ENCODE measurements at regions not wholly inside any gene's neighbourhood (a gene's known extent, or its start where the extent isn't known, plus 50 kb on each side); places are given as distances from the start of the nearest gene placed in this dataset.

DNA sequence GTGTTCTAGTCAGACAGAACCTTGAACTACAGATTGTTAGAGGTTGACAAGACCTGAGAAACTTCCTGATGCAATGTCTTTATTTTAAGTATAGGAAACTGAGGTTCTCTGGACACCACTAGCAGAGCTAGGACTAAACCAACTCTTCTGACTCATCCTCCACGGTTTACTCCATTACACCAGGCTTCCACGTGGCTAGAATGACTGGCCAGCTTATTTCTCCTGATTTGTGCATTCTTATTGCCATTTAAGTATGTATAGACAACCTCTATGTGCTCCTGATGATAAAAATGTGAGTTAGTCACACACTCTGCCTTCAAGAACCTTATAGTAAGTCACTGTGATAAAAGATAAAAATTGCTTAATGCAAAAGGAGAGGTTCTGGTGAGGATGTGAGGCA, 182.7 kb downstream of the MEX3B start:
- no peak overlapping the region for H3K4me2 ChIP-seq (ENCODE audit: low read depth, low read length)
- no peaks in the 10 kb centered on the region for H4K20me1 ChIP-seq (ENCODE audit: insufficient read depth, low read length)
- peaks cover 24% of the 10 kb centered on the region for H3F3A ChIP-seq (ENCODE audit: insufficient read depth, low read length)
- no peaks in the 10 kb centered on the region for H3K9me3 ChIP-seq (replicated peaks; ENCODE audit: insufficient read depth, low read length)
- H3K79me2 ChIP-seq (ENCODE audit: low read length), result no peaks in the 10 kb centered on the region
- H3K4me3 ChIP-seq (ENCODE audit: low read length), result no peak overlapping the region
- TF ChIP-seq, protein P1, sequence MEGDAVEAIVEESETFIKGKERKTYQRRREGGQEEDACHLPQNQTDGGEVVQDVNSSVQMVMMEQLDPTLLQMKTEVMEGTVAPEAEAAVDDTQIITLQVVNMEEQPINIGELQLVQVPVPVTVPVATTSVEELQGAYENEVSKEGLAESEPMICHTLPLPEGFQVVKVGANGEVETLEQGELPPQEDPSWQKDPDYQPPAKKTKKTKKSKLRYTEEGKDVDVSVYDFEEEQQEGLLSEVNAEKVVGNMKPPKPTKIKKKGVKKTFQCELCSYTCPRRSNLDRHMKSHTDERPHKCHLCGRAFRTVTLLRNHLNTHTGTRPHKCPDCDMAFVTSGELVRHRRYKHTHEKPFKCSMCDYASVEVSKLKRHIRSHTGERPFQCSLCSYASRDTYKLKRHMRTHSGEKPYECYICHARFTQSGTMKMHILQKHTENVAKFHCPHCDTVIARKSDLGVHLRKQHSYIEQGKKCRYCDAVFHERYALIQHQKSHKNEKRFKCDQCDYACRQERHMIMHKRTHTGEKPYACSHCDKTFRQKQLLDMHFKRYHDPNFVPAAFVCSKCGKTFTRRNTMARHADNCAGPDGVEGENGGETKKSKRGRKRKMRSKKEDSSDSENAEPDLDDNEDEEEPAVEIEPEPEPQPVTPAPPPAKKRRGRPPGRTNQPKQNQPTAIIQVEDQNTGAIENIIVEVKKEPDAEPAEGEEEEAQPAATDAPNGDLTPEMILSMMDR (IDR thresholded peaks at IDR 0.05; ENCODE audit: low read length), result no peak
- TF ChIP-seq EZH2phosphoT487 (IDR thresholded peaks at IDR 0.05; ENCODE audit: low read length) (no peak), EZH2 (optimal IDR thresholded peaks at IDR 0.05; ENCODE audit: low read depth, low read length) (no peak)
- no peak overlapping the region for H2AFZ ChIP-seq (ENCODE audit: low read length)
- no peaks in the 10 kb centered on the region for H3K36me3 ChIP-seq (replicated peaks; ENCODE audit: insufficient read depth, low read length)
- DNase-seq, result no peak
- peaks cover 31% of the 10 kb centered on the region for H3K4me1 ChIP-seq (ENCODE audit: low read length)
- no peak overlapping the region for H3K9ac ChIP-seq (ENCODE audit: low read length)
- no peaks in the 10 kb centered on the region for H3K9me2 ChIP-seq (replicated peaks; ENCODE audit: insufficient read depth, low read length)
- H3K27ac ChIP-seq (ENCODE audit: low read length), result no peak overlapping the region
- H3K27me3 ChIP-seq (replicated peaks; ENCODE audit: insufficient read depth, low read length), result no peaks in the 10 kb centered on the region

- Histone ChIP-seq H3K36me3 (replicated peaks; ENCODE audit: insufficient read depth, low read length) (no peaks in the 10 kb centered on the region), H3K4me1 (ENCODE audit: low read length) (peaks cover 31% of the 10 kb centered on the region), H4K20me1 (ENCODE audit: insufficient read depth, low read length) (no peaks in the 10 kb centered on the region), H3K27me3 (replicated peaks; ENCODE audit: insufficient read depth, low read length) (no peaks in the 10 kb centered on the region), H3K4me3 (ENCODE audit: low read length) (peak overlapping the region; percentile 19; the same call in 1 of the 2 replicates), H3F3A (ENCODE audit: insufficient read depth, low read length) (peaks cover 26% of the 10 kb centered on the region), H2AFZ (ENCODE audit: low read length) (peak overlapping the region; percentile 51), H3K4me2 (ENCODE audit: low read depth, low read length) (peak overlapping the region; percentile 44), H3K9ac (ENCODE audit: low read length) (peak overlapping the region; percentile 50), H3K27ac (ENCODE audit: low read length) (peak overlapping the region; percentile 93), H3K79me2 (ENCODE audit: low read length) (no peaks in the 10 kb centered on the region), H3K9me3 (replicated peaks; ENCODE audit: insufficient read depth, low read length) (no peaks in the 10 kb centered on the region), H3K9me2 (replicated peaks; ENCODE audit: insufficient read depth, low read length) (no peaks in the 10 kb centered on the region)
- TF ChIP-seq EZH2 (optimal IDR thresholded peaks at IDR 0.05; ENCODE audit: low read depth, low read length) (no peak), EZH2phosphoT487 (IDR thresholded peaks at IDR 0.05; ENCODE audit: low read length) (no peak)
- TF ChIP-seq, protein P1 (IDR thresholded peaks at IDR 0.05; ENCODE audit: low read length), result no peak
- DNase-seq, result peak; percentile 87
These were observed 185.9 kb downstream of the MEX3B start for GRCh38 chr15:81859737-81860516.

GRCh38 chr15:81858586-81858985, 187.2 kb downstream of the MEX3B start:
- Histone ChIP-seq H3K4me1 (ENCODE audit: low read length) (peaks cover 31% of the 10 kb centered on the region), H3K4me2 (ENCODE audit: low read depth, low read length) (no peak overlapping the region; the same call in 1 of the 2 replicates), H3K79me2 (ENCODE audit: low read length) (no peaks in the 10 kb centered on the region), H3K27me3 (replicated peaks; ENCODE audit: insufficient read depth, low read length) (no peaks in the 10 kb centered on the region), H3K9me2 (replicated peaks; ENCODE audit: insufficient read depth, low read length) (no peaks in the 10 kb centered on the region), H3K4me3 (ENCODE audit: low read length) (no peak overlapping the region), H4K20me1 (ENCODE audit: insufficient read depth, low read length) (no peaks in the 10 kb centered on the region), H3F3A (ENCODE audit: insufficient read depth, low read length) (peaks cover 26% of the 10 kb centered on the region), H3K36me3 (replicated peaks; ENCODE audit: insufficient read depth, low read length) (no peaks in the 10 kb centered on the region), H3K27ac (ENCODE audit: low read length) (peak overlapping the region; percentile 93; the same call in 1 of the 2 replicates), H3K9ac (ENCODE audit: low read length) (no peak overlapping the region), H2AFZ (ENCODE audit: low read length) (peak overlapping the region; percentile 63), H3K9me3 (replicated peaks; ENCODE audit: insufficient read depth, low read length) (no peaks in the 10 kb centered on the region)
- DNase-seq, result peak; percentile 14
- no peak for TF ChIP-seq EZH2 (optimal IDR thresholded peaks at IDR 0.05; ENCODE audit: low read depth, low read length)
- TF ChIP-seq, protein P1 (IDR thresholded peaks at IDR 0.05; ENCODE audit: low read length), result no peak
- no peak for TF ChIP-seq EZH2phosphoT487 (IDR thresholded peaks at IDR 0.05; ENCODE audit: low read length)

Data from MM.1S (cell line).